ENCODE measurements at regions not wholly inside any gene's neighbourhood (a gene's known extent, or its start where the extent isn't known, plus 50 kb on each side); places are given as distances from the start of the nearest gene placed in this dataset.

- no peak overlapping the region for H3K4me3 ChIP-seq (ENCODE audit: low read length)
- no peak overlapping the region for H3K9ac ChIP-seq (ENCODE audit: low read length)
- no peaks in the 10 kb centered on the region for H3K9me3 ChIP-seq (ENCODE audit: control insufficient read depth, low read length)
- H3K4me1 ChIP-seq (ENCODE audit: control insufficient read depth, insufficient read depth, low read length), result no peaks in the 10 kb centered on the region
- no peaks in the 10 kb centered on the region for H3K27me3 ChIP-seq (ENCODE audit: control insufficient read depth, insufficient read depth, low read length)
- H3K36me3 ChIP-seq (ENCODE audit: control insufficient read depth, insufficient read depth, low read length), result no peaks in the 10 kb centered on the region
These were observed 186.3 kb upstream of the SYNCRIP start for GRCh38 chr6:85828973-85829372.

GRCh38 chr6:85826997-85827396, 184.3 kb upstream of the SYNCRIP start:
- Histone ChIP-seq H3K9ac (ENCODE audit: low read length) (no peak overlapping the region), H3K36me3 (ENCODE audit: control insufficient read depth, insufficient read depth, low read length) (no peaks in the 10 kb centered on the region), H3K9me3 (ENCODE audit: control insufficient read depth, low read length) (no peaks in the 10 kb centered on the region), H3K4me3 (ENCODE audit: low read length) (no peak overlapping the region), H3K27me3 (ENCODE audit: control insufficient read depth, insufficient read depth, low read length) (no peaks in the 10 kb centered on the region), H3K4me1 (ENCODE audit: control insufficient read depth, insufficient read depth, low read length) (no peaks in the 10 kb centered on the region)

GRCh38 chr6:85824329-85824728, 181.6 kb upstream of the SYNCRIP start:
- Histone ChIP-seq H3K4me1 (ENCODE audit: control insufficient read depth, insufficient read depth, low read length) (no peaks in the 10 kb centered on the region), H3K9ac (ENCODE audit: low read length) (no peak overlapping the region), H3K9me3 (ENCODE audit: control insufficient read depth, low read length) (no peaks in the 10 kb centered on the region), H3K27me3 (ENCODE audit: control insufficient read depth, insufficient read depth, low read length) (no peaks in the 10 kb centered on the region), H3K36me3 (ENCODE audit: control insufficient read depth, insufficient read depth, low read length) (no peaks in the 10 kb centered on the region), H3K4me3 (ENCODE audit: low read length) (no peak overlapping the region)

- Histone ChIP-seq H3K9ac (ENCODE audit: low read length) (no peak overlapping the region), H3K36me3 (ENCODE audit: control insufficient read depth, insufficient read depth, low read length) (no peaks in the 10 kb centered on the region)
These were observed 167.9 kb upstream of the SYNCRIP start for GRCh38 chr6:85810558-85810957.

GRCh38 chr6:85803721-85804120, 161.0 kb upstream of the SYNCRIP start:
- H3K9me3 ChIP-seq (ENCODE audit: control insufficient read depth, low read length), result no peaks in the 10 kb centered on the region
- no peak overlapping the region for H3K4me3 ChIP-seq (ENCODE audit: low read length)
- H3K9ac ChIP-seq (ENCODE audit: low read length), result no peak overlapping the region
- no peaks in the 10 kb centered on the region for H3K27me3 ChIP-seq (ENCODE audit: control insufficient read depth, insufficient read depth, low read length)
- H3K4me1 ChIP-seq (ENCODE audit: control insufficient read depth, insufficient read depth, low read length), result no peaks in the 10 kb centered on the region
- H3K36me3 ChIP-seq (ENCODE audit: control insufficient read depth, insufficient read depth, low read length), result no peaks in the 10 kb centered on the region

More at GRCh38 chr6:85810558-85810957, 167.9 kb upstream of the SYNCRIP start:
- Histone ChIP-seq H3K4me1 (ENCODE audit: control insufficient read depth, insufficient read depth, low read length) (no peaks in the 10 kb centered on the region), H3K27me3 (ENCODE audit: control insufficient read depth, insufficient read depth, low read length) (no peaks in the 10 kb centered on the region), H3K4me3 (ENCODE audit: low read length) (no peak overlapping the region), H3K9me3 (ENCODE audit: control insufficient read depth, low read length) (no peaks in the 10 kb centered on the region)

GRCh38 chr6:85802162-85802561, 159.5 kb upstream of the SYNCRIP start:
- no peaks in the 10 kb centered on the region for H3K27me3 ChIP-seq (ENCODE audit: control insufficient read depth, insufficient read depth, low read length)
- no peaks in the 10 kb centered on the region for H3K4me1 ChIP-seq (ENCODE audit: control insufficient read depth, insufficient read depth, low read length)
- no peaks in the 10 kb centered on the region for H3K9me3 ChIP-seq (ENCODE audit: control insufficient read depth, low read length)
- H3K36me3 ChIP-seq (ENCODE audit: control insufficient read depth, insufficient read depth, low read length), result no peaks in the 10 kb centered on the region
- H3K4me3 ChIP-seq (ENCODE audit: low read length), result no peak overlapping the region
- H3K9ac ChIP-seq (ENCODE audit: low read length), result no peak overlapping the region

- no peak overlapping the region for H3K9ac ChIP-seq (ENCODE audit: low read length)
- H3K27me3 ChIP-seq (ENCODE audit: control insufficient read depth, insufficient read depth, low read length), result no peaks in the 10 kb centered on the region
- H3K4me3 ChIP-seq (ENCODE audit: low read length), result no peak overlapping the region
- H3K36me3 ChIP-seq (ENCODE audit: control insufficient read depth, insufficient read depth, low read length), result no peaks in the 10 kb centered on the region
- H3K4me1 ChIP-seq (ENCODE audit: control insufficient read depth, insufficient read depth, low read length), result no peaks in the 10 kb centered on the region
- no peaks in the 10 kb centered on the region for H3K9me3 ChIP-seq (ENCODE audit: control insufficient read depth, low read length)
These were observed 156.4 kb upstream of the SYNCRIP start for GRCh38 chr6:85798931-85799652.

GRCh38 chr6:85797993-85798392, 155.3 kb upstream of the SYNCRIP start:
- H3K4me1 ChIP-seq (ENCODE audit: control insufficient read depth, insufficient read depth, low read length), result no peaks in the 10 kb centered on the region
- H3K9me3 ChIP-seq (ENCODE audit: control insufficient read depth, low read length), result no peaks in the 10 kb centered on the region

GRCh38 chr6:85795945-85796344, 153.3 kb upstream of the SYNCRIP start:
- Histone ChIP-seq H3K36me3 (ENCODE audit: control insufficient read depth, insufficient read depth, low read length) (no peaks in the 10 kb centered on the region), H3K27me3 (ENCODE audit: control insufficient read depth, insufficient read depth, low read length) (no peaks in the 10 kb centered on the region), H3K4me1 (ENCODE audit: control insufficient read depth, insufficient read depth, low read length) (no peaks in the 10 kb centered on the region), H3K9ac (ENCODE audit: low read length) (no peak overlapping the region), H3K9me3 (ENCODE audit: control insufficient read depth, low read length) (no peaks in the 10 kb centered on the region), H3K4me3 (ENCODE audit: low read length) (no peak overlapping the region)

More at GRCh38 chr6:85797993-85798392, 155.3 kb upstream of the SYNCRIP start:
- H3K36me3 ChIP-seq (ENCODE audit: control insufficient read depth, insufficient read depth, low read length), result no peaks in the 10 kb centered on the region
- no peak overlapping the region for H3K4me3 ChIP-seq (ENCODE audit: low read length)
- no peaks in the 10 kb centered on the region for H3K27me3 ChIP-seq (ENCODE audit: control insufficient read depth, insufficient read depth, low read length)
- H3K9ac ChIP-seq (ENCODE audit: low read length), result no peak overlapping the region

- no peak overlapping the region for H3K4me3 ChIP-seq (ENCODE audit: low read length)
- H3K36me3 ChIP-seq (ENCODE audit: control insufficient read depth, insufficient read depth, low read length), result no peaks in the 10 kb centered on the region
- no peaks in the 10 kb centered on the region for H3K27me3 ChIP-seq (ENCODE audit: control insufficient read depth, insufficient read depth, low read length)
- no peaks in the 10 kb centered on the region for H3K9me3 ChIP-seq (ENCODE audit: control insufficient read depth, low read length)
- no peaks in the 10 kb centered on the region for H3K4me1 ChIP-seq (ENCODE audit: control insufficient read depth, insufficient read depth, low read length)
- H3K9ac ChIP-seq (ENCODE audit: low read length), result no peak overlapping the region
These were observed 149.6 kb upstream of the SYNCRIP start for GRCh38 chr6:85792254-85792653.

- H3K9ac ChIP-seq (ENCODE audit: low read length), result no peak overlapping the region
These were observed 133.2 kb upstream of the SYNCRIP start for GRCh38 chr6:85775883-85776282.

GRCh38 chr6:85772641-85773040, 130.0 kb upstream of the SYNCRIP start:
- Histone ChIP-seq H3K9me3 (ENCODE audit: control insufficient read depth, low read length) (no peaks in the 10 kb centered on the region), H3K4me1 (ENCODE audit: control insufficient read depth, insufficient read depth, low read length) (no peaks in the 10 kb centered on the region), H3K9ac (ENCODE audit: low read length) (no peak overlapping the region), H3K36me3 (ENCODE audit: control insufficient read depth, insufficient read depth, low read length) (no peaks in the 10 kb centered on the region), H3K4me3 (ENCODE audit: low read length) (no peak overlapping the region), H3K27me3 (ENCODE audit: control insufficient read depth, insufficient read depth, low read length) (no peaks in the 10 kb centered on the region)

More at GRCh38 chr6:85775883-85776282, 133.2 kb upstream of the SYNCRIP start:
- Histone ChIP-seq H3K4me1 (ENCODE audit: control insufficient read depth, insufficient read depth, low read length) (no peaks in the 10 kb centered on the region), H3K27me3 (ENCODE audit: control insufficient read depth, insufficient read depth, low read length) (no peaks in the 10 kb centered on the region), H3K4me3 (ENCODE audit: low read length) (no peak overlapping the region), H3K9me3 (ENCODE audit: control insufficient read depth, low read length) (no peaks in the 10 kb centered on the region), H3K36me3 (ENCODE audit: control insufficient read depth, insufficient read depth, low read length) (no peaks in the 10 kb centered on the region)
